HG03135 (cell line): ENCODE measurements at regions not wholly inside any gene's neighbourhood (a gene's known extent, or its start where the extent isn't known, plus 50 kb on each side); places are given as distances from the start of the nearest gene placed in this dataset.

Experiments
- ATAC-seq: cut with Tn5 transposase; IDR thresholded peaks from one replicate; pipeline ENCODE4 v1.9.1; 2021; ENCODE audit warnings: mild to moderate bottlenecking, moderate library complexity; ENCODE audit not compliant: unreplicated experiment

- no peak for ATAC-seq
Measured at GRCh38 chr2:52258038-52258437, 1226.1 kb upstream of the NRXN1 start.

DNA sequence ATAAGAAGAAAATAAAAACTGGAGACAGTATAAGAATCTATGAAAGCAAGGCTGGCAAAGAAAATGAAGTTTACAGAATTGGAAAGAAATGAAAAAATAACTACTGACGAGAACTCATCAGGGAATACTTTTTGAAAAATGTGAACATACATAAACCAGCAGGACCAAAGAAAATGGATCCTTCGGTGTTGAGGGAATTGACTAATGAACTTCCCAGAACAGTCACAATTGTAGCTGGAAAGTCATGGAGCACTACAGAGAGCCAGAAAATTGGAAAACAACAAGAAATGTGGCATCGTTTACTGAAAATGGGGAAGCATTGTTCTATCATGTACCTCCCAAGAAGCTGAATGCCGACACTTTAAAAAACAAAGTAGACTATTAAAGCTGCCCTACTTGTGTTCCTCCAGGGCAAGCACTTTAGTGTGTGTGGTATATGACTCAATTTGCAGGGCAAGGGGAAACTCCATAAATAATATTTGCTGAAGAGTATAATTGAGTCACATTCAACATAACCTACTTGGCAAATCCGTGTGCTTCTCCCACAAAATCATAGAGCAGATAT, 1221.6 kb upstream of the NRXN1 start:
- no peak for ATAC-seq

DNA sequence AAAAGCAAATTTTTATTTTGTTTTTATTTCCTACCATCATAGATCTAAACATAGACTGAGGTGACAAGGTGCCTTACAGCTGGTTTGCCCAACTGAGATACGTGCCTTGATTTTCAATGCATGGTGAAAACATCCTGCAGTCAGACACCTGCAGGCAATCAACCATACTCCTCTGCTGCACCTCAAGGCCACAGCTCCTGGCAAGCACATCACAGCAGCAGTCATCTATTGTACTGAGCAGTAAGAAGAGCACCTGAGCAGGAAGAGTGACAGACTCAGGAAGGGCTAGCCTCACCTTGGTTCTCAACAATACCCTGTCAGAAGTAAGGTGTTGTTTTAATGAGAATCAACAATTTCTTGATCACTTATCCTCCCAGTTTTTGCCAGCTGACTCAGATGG, 1206.8 kb upstream of the NRXN1 start:
- ATAC-seq: no peak

- no peak for ATAC-seq
Measured at GRCh38 chr2:52222128-52222527, 1190.2 kb upstream of the NRXN1 start.

GRCh38 chr2:52220393-52220792, 1188.5 kb upstream of the NRXN1 start:
- no peak for ATAC-seq

GRCh38 chr2:52210611-52211010, 1178.7 kb upstream of the NRXN1 start:
- no peak for ATAC-seq

GRCh38 chr2:52210161-52210560, 1178.2 kb upstream of the NRXN1 start:
- no peak for ATAC-seq

DNA sequence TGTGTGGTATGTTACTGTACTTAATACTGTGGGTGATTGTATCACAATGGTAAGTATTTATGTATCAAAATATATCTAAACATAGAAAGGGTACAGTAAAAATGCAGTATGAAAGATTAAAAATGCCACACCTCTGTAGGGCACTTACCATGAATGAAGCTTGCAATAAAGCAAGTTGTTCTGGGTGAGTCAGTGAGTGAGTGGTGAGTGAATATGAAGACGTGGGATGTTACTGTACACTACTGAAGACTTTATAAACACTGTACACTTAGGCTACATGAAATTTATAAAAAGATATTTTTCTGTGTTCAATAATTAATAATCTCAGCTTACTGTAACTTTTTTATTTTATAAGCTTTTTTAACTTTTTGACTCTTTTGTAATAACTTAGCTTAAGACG, 1162.4 kb upstream of the NRXN1 start:
- no peak for ATAC-seq

DNA sequence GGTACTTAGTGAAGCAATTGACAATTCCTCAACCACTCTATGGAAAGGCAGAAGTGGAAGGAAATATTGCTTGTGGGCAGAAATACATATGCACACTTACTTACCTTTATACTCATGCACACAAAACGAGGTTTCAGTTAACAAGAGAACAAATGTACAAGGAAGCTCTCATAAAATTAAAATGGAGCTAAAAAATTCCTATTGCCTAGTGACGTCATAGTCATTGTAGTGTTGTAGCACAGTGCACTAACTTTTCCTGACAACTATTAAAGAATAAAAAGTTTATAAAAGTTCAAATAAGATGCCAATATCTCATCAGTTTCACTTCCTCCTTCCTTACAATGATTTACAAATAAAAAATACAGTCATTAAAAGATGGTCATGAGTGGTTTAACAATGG, 1161.9 kb upstream of the NRXN1 start:
- ATAC-seq: no peak

DNA sequence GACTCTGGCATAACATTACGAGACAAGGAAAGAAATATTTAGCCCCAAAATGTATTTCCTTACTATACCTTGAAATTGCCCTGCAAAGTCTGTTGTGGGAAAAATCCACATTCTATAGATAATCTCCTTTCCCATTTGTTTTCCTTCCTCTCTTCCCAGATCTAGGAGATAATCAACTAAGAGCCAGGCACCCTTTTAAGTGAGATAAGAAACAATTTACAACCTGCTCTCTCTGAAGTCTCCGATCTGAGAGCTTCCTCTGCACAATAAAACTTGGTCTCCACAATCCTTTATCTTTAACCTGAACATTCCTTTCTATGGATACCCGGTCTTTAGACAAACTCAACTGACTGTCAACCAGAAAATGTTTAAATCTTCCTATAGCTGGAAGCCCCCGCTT, 1160.7 kb upstream of the NRXN1 start:
- no peak for ATAC-seq

DNA sequence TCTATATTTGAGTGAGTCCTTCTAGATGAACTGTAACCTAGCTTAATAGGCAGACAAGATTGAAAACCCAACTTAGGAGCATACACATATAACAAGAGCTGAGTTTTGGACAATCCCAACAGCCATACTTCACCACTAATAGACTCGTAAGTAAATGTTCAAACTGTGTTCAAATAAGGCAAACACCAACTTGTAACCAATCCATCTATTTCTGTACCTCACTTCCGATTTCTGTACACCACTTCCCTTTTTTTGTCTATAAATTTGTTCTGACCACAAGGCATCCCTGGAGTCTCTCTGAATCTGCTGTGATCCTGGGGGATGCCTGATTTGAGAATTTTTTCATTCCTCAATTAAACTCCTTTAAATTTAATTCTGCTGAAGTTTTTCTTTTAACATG, 1149.1 kb upstream of the NRXN1 start:
- ATAC-seq: no peak

- no peak for ATAC-seq
Measured at GRCh38 chr2:52178845-52179244, 1146.9 kb upstream of the NRXN1 start.

DNA sequence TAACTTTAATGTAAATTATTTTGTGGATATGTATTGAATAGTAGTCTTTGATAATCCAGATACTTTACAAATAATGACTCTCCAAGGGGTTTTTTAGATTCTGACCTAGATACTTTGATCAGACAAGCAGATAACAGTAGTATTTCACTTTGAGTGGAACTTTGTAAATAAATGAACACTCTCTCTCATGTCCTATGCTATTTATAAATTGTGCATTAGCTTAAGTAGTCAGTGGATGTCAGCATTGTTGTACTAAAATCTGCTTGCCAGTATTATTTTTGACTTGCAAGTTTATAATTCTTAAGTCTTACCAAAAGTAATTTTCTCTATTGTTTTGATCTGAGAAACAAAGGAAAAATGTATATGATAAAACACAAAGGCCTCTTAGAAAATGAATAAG, 1113.1 kb upstream of the NRXN1 start:
- ATAC-seq: no peak

DNA sequence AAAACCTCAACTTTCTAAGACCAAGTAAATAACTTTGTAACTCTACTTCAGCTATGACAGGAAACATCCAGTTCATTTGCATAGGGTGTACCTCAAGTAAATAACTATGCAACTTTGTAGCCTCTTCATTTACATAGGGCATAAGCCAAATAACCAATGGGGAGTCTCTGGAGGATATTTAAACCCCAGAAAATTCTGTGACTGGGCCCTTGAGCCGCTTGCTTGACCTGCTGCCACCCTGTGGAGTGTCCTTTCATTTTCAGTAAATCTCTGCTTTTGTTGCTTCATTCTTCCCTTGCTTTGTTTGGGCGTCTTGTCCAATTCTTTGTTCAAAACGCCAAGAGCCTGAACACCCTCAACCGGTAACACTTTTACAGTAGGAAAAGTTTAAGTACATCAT, 1112.7 kb upstream of the NRXN1 start:
- ATAC-seq: no peak

DNA sequence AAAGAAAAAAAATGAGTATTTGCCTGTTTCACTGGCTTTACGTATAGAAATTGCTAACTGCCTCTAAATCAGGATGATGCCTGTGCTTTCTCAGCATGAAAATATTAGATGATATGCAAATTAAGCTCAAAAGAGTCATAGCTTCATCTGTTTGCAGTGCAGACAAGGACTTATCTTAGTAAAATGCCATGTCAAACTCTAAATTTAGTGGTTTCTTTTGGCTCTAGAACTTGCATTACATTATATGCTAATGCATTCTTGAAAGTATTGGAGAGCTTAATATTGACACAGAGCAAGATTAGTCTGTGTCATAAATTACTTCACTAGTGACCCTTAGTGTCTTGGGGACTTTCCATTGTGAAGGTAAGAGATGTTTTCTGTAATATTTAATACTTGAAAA, 1109.1 kb upstream of the NRXN1 start:
- no peak for ATAC-seq

DNA sequence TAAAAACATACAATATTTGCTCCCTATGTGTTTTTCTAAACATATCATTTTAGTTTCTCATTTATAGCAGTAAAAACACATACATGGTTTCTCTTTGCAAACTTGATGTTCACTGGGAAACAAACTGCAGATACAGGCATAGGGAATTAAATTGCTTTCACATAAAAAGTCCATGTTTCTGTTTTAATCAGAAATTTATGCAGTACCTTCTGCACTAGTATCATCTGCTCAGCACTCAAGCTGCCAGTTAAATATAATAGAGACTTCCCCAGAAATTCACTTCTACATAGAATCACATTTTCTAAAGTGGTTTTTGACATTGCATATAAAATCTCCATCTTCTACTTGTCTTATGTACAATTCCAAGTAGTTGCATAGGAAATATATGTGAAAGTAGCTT, 1107.3 kb upstream of the NRXN1 start:
- no peak for ATAC-seq

DNA sequence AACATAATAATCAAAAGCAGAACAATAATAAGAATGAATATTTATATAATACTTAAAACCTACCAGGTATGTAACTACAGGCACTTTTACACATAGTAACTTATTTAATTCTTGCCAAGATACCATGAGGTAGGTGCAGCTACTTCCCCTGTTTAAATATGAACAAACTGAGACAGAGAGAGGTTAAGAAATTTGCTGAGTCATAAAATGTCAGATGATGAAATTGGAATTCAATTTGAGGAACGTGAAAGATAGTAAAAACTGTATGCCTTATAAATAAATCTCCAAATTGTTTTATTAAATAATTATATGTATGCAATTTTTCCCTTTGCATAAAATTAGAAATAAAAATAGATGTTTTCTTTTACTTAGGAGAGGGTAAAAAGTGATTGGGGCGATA, 1103.3 kb upstream of the NRXN1 start:
- no peak for ATAC-seq

GRCh38 chr2:52128081-52128480, 1096.1 kb upstream of the NRXN1 start:
- ATAC-seq: no peak

DNA sequence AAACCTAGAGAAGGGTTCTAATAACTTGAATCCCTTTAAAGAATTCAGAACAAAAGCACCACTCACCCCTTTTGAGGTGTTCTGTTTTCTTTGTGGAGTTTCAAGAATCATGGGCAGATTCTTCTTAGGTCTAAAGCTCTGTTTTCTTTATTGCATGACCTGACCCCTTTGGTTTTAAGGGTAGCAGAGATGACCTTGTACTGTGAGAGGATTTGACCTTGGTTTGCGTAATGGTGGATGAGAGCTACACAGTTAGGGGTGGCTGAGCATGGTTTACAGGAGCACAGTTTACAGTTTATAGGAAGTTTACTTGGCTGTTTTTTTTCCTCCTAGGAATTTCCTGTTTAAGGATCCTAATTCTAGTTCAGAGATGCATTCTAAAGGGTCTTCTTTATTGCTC, 1095.6 kb upstream of the NRXN1 start:
- no peak for ATAC-seq

DNA sequence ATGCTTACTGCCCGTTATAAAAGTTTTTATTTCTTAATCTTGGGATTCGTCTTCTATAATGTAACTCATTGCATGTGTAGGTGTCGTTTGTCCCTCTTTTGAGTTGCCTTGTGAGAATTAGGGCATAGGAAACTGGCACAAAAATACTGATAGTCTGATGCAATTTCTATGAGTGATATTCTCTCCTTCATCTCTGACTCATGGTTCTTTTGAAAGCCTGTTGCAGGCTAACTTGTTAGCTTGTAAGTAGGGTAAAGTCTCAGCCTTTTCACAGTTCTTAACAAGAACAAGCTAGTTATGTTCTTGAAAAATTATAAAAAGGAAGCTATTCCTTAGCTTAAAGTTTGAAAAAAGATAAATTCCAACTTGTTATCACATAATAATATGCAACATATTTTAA, 1085.4 kb upstream of the NRXN1 start:
- no peak for ATAC-seq

- no peak for ATAC-seq
Measured at GRCh38 chr2:52115750-52116149, 1083.8 kb upstream of the NRXN1 start.

- no peak for ATAC-seq
Measured at GRCh38 chr2:52113338-52113737, 1081.4 kb upstream of the NRXN1 start.

DNA sequence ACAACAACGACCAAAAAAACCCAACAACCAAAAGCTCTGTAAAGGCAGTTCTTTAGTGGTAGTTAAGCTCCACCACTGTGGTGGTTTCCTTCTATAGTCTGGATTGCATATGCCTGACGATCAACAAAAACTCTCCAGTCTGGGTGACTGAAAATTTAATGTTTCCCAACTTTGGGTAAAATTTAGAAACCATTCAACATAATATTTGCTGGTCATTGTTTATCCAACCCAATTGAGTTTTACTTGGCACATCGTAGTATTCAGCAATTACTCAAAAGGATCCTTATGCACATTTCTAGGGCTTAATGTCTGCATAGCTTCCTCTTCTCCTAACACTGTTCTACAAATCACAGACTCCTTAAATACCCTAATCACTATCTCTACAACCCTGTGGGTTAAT, 1080.2 kb upstream of the NRXN1 start:
- ATAC-seq: no peak

DNA sequence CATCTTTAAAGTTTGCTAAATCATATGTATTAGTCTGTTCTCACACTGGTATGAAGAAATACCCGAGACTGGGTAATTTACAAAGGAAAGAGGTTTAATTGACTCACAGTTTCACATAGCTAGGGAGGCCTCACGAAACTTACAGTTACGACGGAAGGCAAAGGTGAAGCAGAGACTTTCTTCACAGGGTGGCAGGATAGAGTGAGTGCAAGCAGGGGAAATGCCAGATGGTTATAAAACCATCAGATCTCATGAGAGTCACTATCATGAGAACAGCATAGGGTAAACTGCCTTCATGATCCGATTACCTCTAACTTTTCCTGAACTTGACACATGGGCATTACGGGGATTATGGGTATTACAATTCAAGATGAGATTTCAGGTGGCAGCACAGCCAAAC, 1075.2 kb upstream of the NRXN1 start:
- no peak for ATAC-seq
